CD4-positive, alpha-beta T cell treated with Interferon alpha-2 for 1 hour (primary cell): ENCODE measurements at regions not wholly inside any gene's neighbourhood (a gene's known extent, or its start where the extent isn't known, plus 50 kb on each side); places are given as distances from the start of the nearest gene placed in this dataset.

Source experiments
- DNase-seq, 2 donors: peaks; one replicate each; pipeline ENCODE4 v3.0.0-alpha.2; 2020 to 2022

- no peak for DNase-seq
These were observed 54.7 kb upstream of the ZNF423 start for GRCh38 chr16:49910541-49911071.

DNA sequence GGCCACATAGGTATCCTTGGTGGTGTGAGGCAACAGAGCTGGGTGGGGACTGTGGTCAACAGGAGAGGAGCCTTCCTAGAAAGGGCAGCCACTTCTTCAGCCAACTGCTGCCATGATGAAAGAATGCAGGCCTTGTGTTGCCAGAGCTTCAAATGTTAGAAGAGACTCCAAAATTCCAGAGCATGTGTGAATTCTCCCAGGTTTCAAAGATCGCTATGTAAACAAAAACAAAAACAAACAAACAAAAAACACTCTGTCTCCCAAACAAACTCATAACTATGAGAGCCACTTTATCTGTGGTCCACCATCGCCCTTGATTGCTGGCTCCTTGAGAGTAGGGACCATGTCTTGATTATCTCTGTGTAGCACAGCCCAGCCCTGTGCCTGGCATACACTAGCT lies 55.5 kb upstream of the ZNF423 start:
- no peak for DNase-seq

DNA sequence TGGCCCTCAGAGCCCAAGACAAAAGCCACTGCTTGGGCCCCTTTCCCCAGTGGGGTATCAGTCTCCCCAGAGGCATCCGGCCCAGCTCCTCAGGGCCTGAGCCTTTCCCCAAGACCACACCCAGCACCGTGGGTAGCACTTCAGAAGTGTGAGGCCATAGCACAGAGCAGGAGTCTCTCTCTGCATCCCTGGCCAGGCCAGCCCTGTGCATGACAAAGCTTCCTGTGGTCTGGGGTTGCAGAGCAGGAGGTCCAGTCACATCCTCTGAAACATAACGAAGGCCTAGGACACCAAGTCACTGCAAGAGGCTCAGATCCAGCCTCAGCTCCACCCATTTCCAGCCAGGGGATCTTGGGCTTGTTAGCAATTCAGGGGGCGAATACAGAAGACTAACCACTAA lies 56.8 kb upstream of the ZNF423 start:
- no peak for DNase-seq

DNA sequence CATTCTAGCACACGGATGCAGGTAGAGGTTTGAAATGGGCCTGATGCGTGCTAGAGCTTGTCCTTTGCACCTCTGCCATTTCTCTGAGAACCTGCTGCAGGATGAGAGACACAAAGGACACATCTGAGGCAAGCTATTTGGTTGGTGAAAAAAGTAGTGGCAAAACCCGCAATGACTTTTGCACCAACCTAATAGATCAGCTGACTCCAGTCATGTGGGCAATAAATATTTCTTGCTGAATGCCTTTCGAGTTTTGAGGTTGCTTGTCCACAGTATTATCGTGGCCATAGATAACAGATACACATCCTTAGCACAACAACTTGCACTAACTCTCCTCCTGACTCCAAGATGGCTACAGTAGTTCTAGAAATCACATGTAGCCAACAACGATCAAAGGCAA lies 57.8 kb upstream of the ZNF423 start:
- no peak for DNase-seq

DNA sequence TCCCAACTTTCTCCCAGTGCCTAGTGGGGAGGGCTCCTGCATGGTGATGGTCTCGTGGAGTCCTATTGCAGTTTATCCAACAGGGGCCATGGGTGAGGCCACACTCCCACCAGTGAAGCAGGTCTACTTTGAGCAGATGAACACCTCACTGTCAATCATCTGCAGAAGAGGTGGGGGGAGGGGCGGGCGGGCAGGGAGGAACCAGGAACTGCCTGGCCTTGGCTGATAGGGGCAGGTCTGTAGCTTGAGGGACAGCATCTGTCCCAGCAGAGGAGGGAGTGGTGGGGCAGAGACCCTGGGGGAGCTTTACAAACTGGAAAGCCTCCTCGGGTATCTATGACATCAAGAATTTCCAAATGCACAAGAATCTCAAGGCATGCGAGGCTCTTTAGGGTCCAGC lies 58.7 kb upstream of the ZNF423 start:
- DNase-seq = no peak

GRCh38 chr16:49918257-49918656 lies 62.3 kb upstream of the ZNF423 start:
- no peak for DNase-seq

DNA sequence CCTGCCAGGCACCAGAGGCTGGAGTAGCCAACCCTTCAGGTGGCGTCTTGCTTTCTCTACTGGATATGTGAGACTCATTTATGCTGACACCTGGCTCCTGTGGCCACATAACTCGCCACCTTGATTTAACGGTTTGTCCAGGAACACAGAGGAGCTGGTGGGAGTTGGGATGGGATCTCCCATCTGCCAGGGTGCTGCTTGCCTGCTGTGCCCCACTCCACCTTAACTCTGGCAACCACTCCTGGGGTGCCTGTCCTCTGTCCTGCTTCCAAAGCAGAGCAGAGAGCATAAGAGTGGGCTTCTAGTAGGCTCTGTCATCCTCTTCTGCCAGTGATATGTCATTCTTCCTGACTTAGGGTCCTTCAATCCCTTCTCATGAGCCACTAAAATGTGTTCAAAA lies 63.4 kb upstream of the ZNF423 start:
- DNase-seq = no peak

- DNase-seq = no peak
These were observed 64.5 kb upstream of the ZNF423 start for GRCh38 chr16:49920397-49920796.

GRCh38 chr16:49921106-49921505 lies 65.2 kb upstream of the ZNF423 start:
- DNase-seq = no peak

DNA sequence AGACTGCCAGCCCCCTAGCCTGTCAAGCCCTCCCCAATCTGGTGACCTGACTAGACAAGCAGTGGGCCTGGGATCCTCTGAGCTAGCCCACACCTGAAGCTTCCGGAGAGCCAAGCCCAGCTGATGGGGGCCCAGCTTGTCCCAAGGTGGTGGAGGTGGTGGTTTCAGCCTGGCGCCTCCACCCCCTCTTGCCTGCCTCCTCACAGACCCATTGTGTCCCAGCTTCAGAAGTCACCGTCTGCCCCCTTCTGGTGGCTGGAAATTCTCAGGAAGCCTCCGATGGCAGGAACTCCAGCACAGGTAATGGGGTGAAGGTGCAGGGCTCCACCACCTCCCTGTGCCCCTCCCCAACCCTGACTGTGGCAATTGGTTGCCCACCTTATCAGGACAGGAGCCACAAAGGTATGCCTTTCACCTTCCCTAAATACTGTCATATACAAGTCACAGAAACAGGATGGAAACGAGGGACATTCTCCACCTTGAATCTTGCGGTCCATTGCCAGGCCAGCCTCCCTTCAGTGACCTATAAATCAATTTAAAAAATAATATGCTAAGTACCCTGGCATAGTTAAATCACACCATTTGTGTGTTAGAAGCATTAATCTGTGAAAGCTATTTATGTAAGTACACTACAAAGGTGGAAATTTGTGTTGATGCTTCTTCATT lies 66.0 kb upstream of the ZNF423 start:
- DNase-seq = peak; percentile 15 to 30

DNA sequence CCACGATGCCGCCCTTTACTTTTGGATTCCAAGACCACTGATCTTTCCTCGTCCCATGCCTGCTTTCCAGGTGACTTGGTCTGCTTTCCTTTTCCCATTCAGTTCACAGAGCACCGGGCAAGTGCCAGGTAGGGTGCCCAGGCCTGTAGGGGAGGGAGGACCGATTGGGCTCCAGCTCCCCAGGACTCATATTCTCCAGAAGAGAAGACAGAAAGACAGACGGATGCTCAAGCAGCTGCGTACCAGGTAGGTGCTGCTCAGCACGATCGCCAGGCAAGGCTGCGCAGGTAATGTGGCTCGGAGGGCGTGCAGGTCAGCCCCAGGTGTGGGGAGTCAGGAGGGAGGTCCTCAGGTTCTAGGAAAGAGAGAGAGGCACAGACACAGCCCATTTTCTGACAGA lies 67.5 kb upstream of the ZNF423 start:
- no peak for DNase-seq

- DNase-seq = no peak
These were observed 68.2 kb upstream of the ZNF423 start for GRCh38 chr16:49924078-49924477.

- no peak for DNase-seq
These were observed 71.0 kb upstream of the ZNF423 start for GRCh38 chr16:49926941-49927340.

DNA sequence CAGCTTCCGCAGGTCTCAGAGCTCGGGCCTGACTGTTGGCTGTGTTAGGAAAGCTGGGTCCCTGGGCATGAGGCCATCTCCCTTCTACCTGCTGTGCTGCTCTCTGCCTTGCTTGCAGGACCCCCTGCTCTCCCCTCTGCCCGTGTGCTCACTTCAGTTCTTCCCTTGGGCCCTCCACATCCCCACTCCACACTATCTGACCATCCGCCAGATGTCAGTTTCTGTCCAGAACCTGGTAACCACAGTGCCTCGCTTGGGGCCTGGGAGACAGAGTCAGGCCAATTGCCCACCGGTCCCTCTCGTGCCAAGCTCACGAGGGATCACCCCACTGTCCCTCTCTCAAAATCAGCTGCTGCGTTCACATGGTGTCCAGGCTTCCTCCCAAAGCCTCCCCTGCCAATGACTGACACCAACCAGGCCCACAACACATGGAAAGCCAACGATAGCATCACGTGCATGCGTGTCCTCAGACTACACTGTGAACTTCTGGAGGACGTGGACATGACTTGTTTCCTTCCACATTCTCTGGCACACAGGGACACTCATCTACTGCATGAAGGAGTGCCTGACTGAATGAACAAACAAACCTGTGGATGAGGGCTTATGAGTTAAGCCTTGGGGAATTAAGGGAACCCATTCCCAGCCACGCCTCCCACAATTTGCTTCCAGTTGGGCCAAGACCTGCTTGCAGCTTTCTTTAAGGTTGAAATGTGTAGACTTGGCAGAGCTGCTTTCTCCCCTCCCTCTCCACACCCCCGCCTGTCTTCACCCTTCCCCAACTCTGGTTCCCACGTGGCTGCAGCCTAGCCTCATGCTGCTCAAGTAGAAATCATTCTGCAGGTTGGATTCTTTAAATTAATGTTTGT lies 72.5 kb upstream of the ZNF423 start:
- DNase-seq = no peak

- DNase-seq = no peak
These were observed 73.7 kb upstream of the ZNF423 start for GRCh38 chr16:49929626-49930025.

DNA sequence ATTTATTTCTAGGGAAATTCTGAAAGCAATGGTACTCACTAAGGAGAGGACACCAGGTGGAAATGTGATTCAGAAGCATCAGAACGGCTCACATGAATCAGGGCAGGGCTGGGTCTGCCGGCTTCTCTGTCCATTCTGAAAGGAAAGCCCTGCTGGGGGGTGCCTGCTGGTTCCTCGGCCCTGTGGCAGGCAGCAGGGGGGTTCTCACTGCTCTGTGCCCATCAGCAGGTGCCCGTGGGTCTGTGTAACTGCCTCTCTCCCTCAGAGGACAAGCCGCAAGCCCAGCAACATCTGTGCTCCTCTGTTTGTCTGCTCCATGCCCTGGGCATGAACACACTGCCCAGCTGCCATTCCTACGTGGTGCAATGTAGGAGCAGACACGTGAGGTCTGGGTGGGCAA lies 74.9 kb upstream of the ZNF423 start:
- no peak for DNase-seq

DNA sequence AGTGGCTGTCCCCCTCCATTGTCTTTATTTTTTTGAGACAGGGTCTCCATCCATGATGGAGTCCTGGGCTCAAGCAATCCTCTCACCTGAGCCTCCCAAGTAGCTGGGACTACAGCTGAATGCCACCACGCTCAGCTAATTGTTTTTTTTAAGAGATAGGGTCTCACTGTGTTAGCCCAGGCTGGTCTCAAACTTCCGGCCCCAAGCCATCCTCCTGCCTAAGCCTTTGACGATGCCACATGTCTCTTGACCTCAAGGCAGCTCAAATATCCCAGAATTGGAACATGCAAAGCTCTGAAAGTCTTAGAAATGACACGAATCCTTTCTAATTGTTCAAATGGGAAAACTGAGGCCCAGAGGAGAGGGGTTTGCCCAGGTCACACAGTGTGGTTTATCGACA lies 75.4 kb upstream of the ZNF423 start:
- no peak for DNase-seq

GRCh38 chr16:49931916-49932315 lies 76.0 kb upstream of the ZNF423 start:
- no peak for DNase-seq

DNA sequence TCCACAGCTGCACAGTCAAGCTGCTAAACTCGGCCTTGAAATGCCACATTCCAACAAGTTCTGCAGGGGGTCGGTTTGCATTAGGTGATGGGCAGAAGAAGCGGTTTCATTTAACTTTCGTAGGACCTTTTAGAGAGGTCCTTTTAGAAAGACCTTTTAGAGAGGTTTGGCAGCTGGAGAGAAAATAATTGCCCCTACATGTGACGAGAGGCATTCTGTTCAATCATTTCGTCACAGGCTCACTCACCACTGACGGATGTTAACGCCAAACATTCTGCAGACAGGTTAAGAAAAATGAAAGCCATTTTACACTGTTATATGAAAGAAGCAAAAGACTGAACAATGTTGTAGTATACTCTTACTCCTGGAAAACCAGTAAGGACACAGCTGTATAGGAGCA lies 76.5 kb upstream of the ZNF423 start:
- no peak for DNase-seq

- DNase-seq = no peak
These were observed 77.0 kb upstream of the ZNF423 start for GRCh38 chr16:49932946-49933345.

DNA sequence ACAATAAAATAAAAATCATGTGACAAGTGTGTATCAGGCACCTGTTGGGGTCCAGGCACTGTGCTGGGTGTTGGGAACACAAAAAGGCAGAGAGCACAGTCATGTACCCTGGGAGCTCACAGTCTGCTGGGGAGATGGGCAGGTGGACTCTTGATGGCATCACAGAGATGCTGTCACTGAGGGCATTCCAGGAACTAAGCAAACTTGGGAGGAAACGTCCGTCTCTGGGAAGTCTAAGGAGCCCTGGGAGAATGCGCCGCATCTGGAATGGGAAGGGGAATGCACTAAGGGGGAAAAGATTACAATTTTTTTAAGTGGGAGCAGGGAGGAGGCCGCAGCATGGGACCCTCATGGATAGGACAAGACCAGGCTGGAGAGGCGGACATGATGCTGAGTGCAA lies 80.9 kb upstream of the ZNF423 start:
- no peak for DNase-seq

GRCh38 chr16:49937886-49938285 lies 82.0 kb upstream of the ZNF423 start:
- DNase-seq = no peak

DNA sequence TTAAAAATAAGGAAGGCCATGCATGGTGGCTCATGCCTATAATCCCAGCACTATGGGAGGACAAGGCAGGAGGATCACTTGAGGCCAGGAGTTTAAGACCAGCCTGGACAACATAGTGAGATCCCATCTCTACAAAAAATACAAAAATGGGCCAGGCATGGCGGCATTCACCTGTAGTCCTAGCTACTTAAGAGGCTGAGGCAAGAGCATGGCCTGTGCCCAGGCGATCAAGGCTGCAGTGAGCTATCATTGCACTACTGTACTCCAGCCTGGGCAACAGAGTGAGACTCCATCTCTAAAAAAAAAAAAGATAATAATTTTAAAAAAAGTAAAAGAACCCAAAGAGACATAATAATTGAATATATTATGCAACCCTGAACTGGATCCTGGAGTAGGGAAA lies 83.6 kb upstream of the ZNF423 start:
- no peak for DNase-seq

GRCh38 chr16:49940464-49941224 lies 84.4 kb upstream of the CNEP1R1 start:
- no peak for DNase-seq
